Kidney (tissue), 13 donors: ENCODE measurements at regions not wholly inside any gene's neighbourhood (a gene's known extent, or its start where the extent isn't known, plus 50 kb on each side); places are given as distances from the start of the nearest gene placed in this dataset.

Experiments
- DNase-seq, 5 donors: peaks; one replicate each; pipeline ENCODE4 v3.0.0-alpha.2; 2013 to 2020
- FAIRE-seq: peaks from 2 replicates; lab custom pipeline; 2012; peaks lifted over from hg19 to GRCh38; lab: Jason Lieb, UNC
- H3K27ac ChIP-seq, 2 donors: one replicate each; pipeline ENCODE4 v1.7.0; 2013; ENCODE audit warnings: low read depth in 2 of 2, low read length in 2 of 2, inconsistent platforms in 1 of 2
- H3K27me3 ChIP-seq: one replicate; pipeline ENCODE4 v1.7.1; 2013; ENCODE audit warnings: low read length, inconsistent platforms; ENCODE audit not compliant: control insufficient read depth, insufficient read depth
- H3K36me3 ChIP-seq, 3 donors: one replicate each; pipeline versions ENCODE4 v1.7.0 to v1.7.1; 2013; ENCODE audit warnings: low read length in 3 of 3, control low read depth in 1 of 3, inconsistent platforms in 1 of 3; ENCODE audit not compliant: insufficient read depth in 3 of 3, control insufficient read depth in 2 of 3
- H3K4me1 ChIP-seq, 3 donors: one replicate each; pipeline versions ENCODE4 v1.7.0 to v1.7.1; 2013; ENCODE audit warnings: low read length in 3 of 3, inconsistent platforms in 1 of 3, low read depth in 1 of 3; ENCODE audit not compliant: control insufficient read depth in 2 of 3, insufficient read depth in 2 of 3
- H3K4me3 ChIP-seq, 3 donors: one replicate each; pipeline versions ENCODE4 v1.7.0 to v1.8.1; 2013; ENCODE audit warnings: low read length in 3 of 3, control low read depth in 1 of 3, inconsistent platforms in 1 of 3
- H3K9ac ChIP-seq, 3 donors: one replicate each; pipeline versions ENCODE4 v1.7.0 to v1.7.1; 2013; ENCODE audit warnings: low read length in 3 of 3, control low read depth in 1 of 3, inconsistent platforms in 1 of 3
- H3K9me3 ChIP-seq, 3 donors: one replicate each; pipeline versions ENCODE4 v1.7.0 to v1.7.1; 2013; ENCODE audit warnings: low read length in 3 of 3, control low read depth in 1 of 3, inconsistent platforms in 1 of 3; ENCODE audit not compliant: control insufficient read depth in 2 of 3, insufficient read depth in 1 of 3
- intact Hi-C: fragments of 100-400 bp; cut with DNase I; formaldehyde crosslinking; loops from one replicate; pipeline ENCODE4 v1.11.1; 2022
- TF ChIP-seq, protein P1 (sequence below): IDR thresholded peaks from 3 replicates; pipeline ENCODE4 v1.5.1; 2012; ENCODE audit warnings: mild to moderate bottlenecking, moderate library complexity, borderline replicate concordance; ENCODE audit not compliant: insufficient read depth; ENCODE audit errors: extremely low read depth
- donor health status: control.
- donor health status: control.
- donor health status: control.
- donor health status: control.
- donor health status: control.
- donor health status: DM: yes; HTN: yes; CAD: no.
- donor health status: Normal renal cell carcinoma (clear cell type).

- FAIRE-seq (no peak), DNase-seq (no peak)
- TF ChIP-seq, protein P1, sequence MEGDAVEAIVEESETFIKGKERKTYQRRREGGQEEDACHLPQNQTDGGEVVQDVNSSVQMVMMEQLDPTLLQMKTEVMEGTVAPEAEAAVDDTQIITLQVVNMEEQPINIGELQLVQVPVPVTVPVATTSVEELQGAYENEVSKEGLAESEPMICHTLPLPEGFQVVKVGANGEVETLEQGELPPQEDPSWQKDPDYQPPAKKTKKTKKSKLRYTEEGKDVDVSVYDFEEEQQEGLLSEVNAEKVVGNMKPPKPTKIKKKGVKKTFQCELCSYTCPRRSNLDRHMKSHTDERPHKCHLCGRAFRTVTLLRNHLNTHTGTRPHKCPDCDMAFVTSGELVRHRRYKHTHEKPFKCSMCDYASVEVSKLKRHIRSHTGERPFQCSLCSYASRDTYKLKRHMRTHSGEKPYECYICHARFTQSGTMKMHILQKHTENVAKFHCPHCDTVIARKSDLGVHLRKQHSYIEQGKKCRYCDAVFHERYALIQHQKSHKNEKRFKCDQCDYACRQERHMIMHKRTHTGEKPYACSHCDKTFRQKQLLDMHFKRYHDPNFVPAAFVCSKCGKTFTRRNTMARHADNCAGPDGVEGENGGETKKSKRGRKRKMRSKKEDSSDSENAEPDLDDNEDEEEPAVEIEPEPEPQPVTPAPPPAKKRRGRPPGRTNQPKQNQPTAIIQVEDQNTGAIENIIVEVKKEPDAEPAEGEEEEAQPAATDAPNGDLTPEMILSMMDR = no peak
- no peak overlapping the region for H3K4me3 ChIP-seq
- H3K27me3 ChIP-seq = no peaks in the 10 kb centered on the region
- H3K27ac ChIP-seq = no peak overlapping the region
- no peaks in the 10 kb centered on the region for H3K9me3 ChIP-seq
- no peaks in the 10 kb centered on the region for H3K36me3 ChIP-seq
- peaks cover 0 to 4% (median 0%) of the 10 kb centered on the region in 3 donors for H3K4me1 ChIP-seq
- intact Hi-C loops = no loop called here
- H3K9ac ChIP-seq = no peak overlapping the region
Observed at GRCh38 chr18:61965311-61965710, 72.5 kb upstream of the RNF152 start.

GRCh38 chr18:61964616-61965015 is 71.8 kb upstream of the RNF152 start:
- Histone ChIP-seq H3K9me3 (no peaks in the 10 kb centered on the region), H3K36me3 (no peaks in the 10 kb centered on the region), H3K9ac (no peak overlapping the region), H3K4me1 (peaks cover 0 to 4% (median 0%) of the 10 kb centered on the region in 3 donors), H3K27me3 (no peaks in the 10 kb centered on the region), H3K27ac (no peak overlapping the region), H3K4me3 (no peak overlapping the region)
- DNase-seq = no peak
- intact Hi-C loops = no loop called here
- TF ChIP-seq, protein P1 = no peak
- FAIRE-seq = no peak

DNA sequence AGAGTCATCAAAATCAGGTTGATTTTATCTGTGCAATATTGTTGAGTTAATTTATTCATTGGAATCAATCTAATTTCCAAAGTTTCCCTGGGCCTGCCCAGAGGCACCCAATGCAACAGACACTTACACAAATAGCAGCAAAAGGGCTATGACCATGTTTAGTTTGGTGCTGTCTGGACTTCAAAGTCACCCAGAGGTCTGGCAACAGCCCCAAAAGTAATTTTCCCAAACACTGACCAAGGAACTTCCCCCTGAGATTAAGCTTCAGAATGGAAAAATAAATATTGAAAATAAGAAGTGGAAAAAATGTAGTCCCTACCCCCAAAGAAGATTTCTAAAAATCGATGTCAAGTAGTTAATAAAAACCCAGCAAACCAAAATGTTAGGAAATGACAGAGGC is 70.9 kb upstream of the RNF152 start:
- no peak for DNase-seq
- no peaks in the 10 kb centered on the region for H3K27me3 ChIP-seq
- peaks cover 0 to 4% (median 0%) of the 10 kb centered on the region in 3 donors for H3K4me1 ChIP-seq
- TF ChIP-seq, protein P1 = no peak
- no peak overlapping the region for H3K27ac ChIP-seq
- intact Hi-C loops = no loop called here
- no peaks in the 10 kb centered on the region for H3K36me3 ChIP-seq
- no peaks in the 10 kb centered on the region for H3K9me3 ChIP-seq
- H3K9ac ChIP-seq = no peak overlapping the region
- FAIRE-seq = no peak
- no peak overlapping the region for H3K4me3 ChIP-seq
